ENCODE measurements at regions not wholly inside any gene's neighbourhood (a gene's known extent, or its start where the extent isn't known, plus 50 kb on each side); places are given as distances from the start of the nearest gene placed in this dataset.

- Histone ChIP-seq H3K36me3 (ENCODE audit: control insufficient read depth in 2 of 2, extremely low read depth in 1 of 2, insufficient read depth in 2 of 2, low read length in 2 of 2) (no peaks in the 10 kb centered on the region), H2AFZ (ENCODE audit: low read depth, low read length) (no peak overlapping the region), H3K79me2 (ENCODE audit: control insufficient read depth, insufficient read depth, low read length) (no peaks in the 10 kb centered on the region), H3K4me3 (replicated peaks in 1 of 3; ENCODE audit: insufficient read depth in 1 of 3, low read depth in 1 of 3, low read length in 3 of 3) (no peak overlapping the region), H3K4me1 (ENCODE audit: control insufficient read depth, extremely low read depth, insufficient read depth, low read length) (no peaks in the 10 kb centered on the region), H3K27me3 (ENCODE audit: control insufficient read depth in 2 of 2, insufficient read depth in 2 of 2, low read length in 2 of 2) (no peaks in the 10 kb centered on the region), H3K9me1 (replicated peaks; ENCODE audit: control insufficient read depth, extremely low read depth, insufficient read depth, low read length) (no peaks in the 10 kb centered on the region), H3K27ac (ENCODE audit: insufficient read depth, low read depth, low read length) (no peak overlapping the region), H3K9me3 (replicated peaks; ENCODE audit: control insufficient read depth, insufficient read depth, low read length) (no peaks in the 10 kb centered on the region), H4K20me1 (replicated peaks; ENCODE audit: control insufficient read depth, extremely low read depth, insufficient read depth, low read length) (no peaks in the 10 kb centered on the region), H3K4me2 (ENCODE audit: insufficient read depth, low read length) (no peak overlapping the region), H3K9ac (replicated peaks; ENCODE audit: extremely low read depth, insufficient read depth, low read length) (no peak overlapping the region)
- CTCF ChIA-PET: no interaction called here
- no peak for TF ChIP-seq GATA2 (IDR thresholded peaks at IDR 0.05; ENCODE audit: insufficient read depth, insufficient read length, low read depth, low read length)
- BruUV-seq (replicated peaks): no TSS peak
- FAIRE-seq (no peak), DNase-seq (ENCODE audit: low read depth, low spot score) (no peak)
- intact Hi-C loops (cut with micrococcal nuclease): no loop called here
- POLR2A ChIA-PET: no interaction called here
- dilution Hi-C loops (cut with MboI; ENCODE audit: extremely low pct_ligation_motif_present, low sequenced_read_pairs): no loop called here
Measured at GRCh38 chr20:12072221-12072953, 154.7 kb downstream of the BTBD3 start.

GRCh38 chr20:12072954-12073264 lies 155.2 kb downstream of the BTBD3 start:
- Histone ChIP-seq H3K9me3 (replicated peaks; ENCODE audit: control insufficient read depth, insufficient read depth, low read length) (no peaks in the 10 kb centered on the region), H3K9ac (replicated peaks; ENCODE audit: extremely low read depth, insufficient read depth, low read length) (no peak overlapping the region), H4K20me1 (replicated peaks; ENCODE audit: control insufficient read depth, extremely low read depth, insufficient read depth, low read length) (no peaks in the 10 kb centered on the region), H3K4me2 (ENCODE audit: insufficient read depth, low read length) (no peak overlapping the region), H3K27me3 (ENCODE audit: control insufficient read depth in 2 of 2, insufficient read depth in 2 of 2, low read length in 2 of 2) (no peaks in the 10 kb centered on the region), H3K36me3 (ENCODE audit: control insufficient read depth in 2 of 2, extremely low read depth in 1 of 2, insufficient read depth in 2 of 2, low read length in 2 of 2) (no peaks in the 10 kb centered on the region), H2AFZ (ENCODE audit: low read depth, low read length) (no peak overlapping the region), H3K4me1 (ENCODE audit: control insufficient read depth, extremely low read depth, insufficient read depth, low read length) (no peaks in the 10 kb centered on the region), H3K79me2 (ENCODE audit: control insufficient read depth, insufficient read depth, low read length) (no peaks in the 10 kb centered on the region), H3K9me1 (replicated peaks; ENCODE audit: control insufficient read depth, extremely low read depth, insufficient read depth, low read length) (no peaks in the 10 kb centered on the region), H3K4me3 (replicated peaks in 1 of 3; ENCODE audit: insufficient read depth in 1 of 3, low read depth in 1 of 3, low read length in 3 of 3) (no peak overlapping the region), H3K27ac (ENCODE audit: insufficient read depth, low read depth, low read length) (no peak overlapping the region)
- DNase-seq (ENCODE audit: low read depth, low spot score): no peak
- ChIA-PET CTCF (no interaction called here), POLR2A (no interaction called here)
- TF ChIP-seq POLR2AphosphoS5 (IDR thresholded peaks at IDR 0.05; ENCODE audit: insufficient read depth, low read depth, low read length): no peak
- TF ChIP-seq GATA2 (IDR thresholded peaks at IDR 0.05; ENCODE audit: insufficient read depth, insufficient read length, low read depth, low read length): no peak
- TF ChIP-seq JUN (IDR thresholded peaks at IDR 0.05; ENCODE audit: borderline replicate concordance, insufficient read depth, insufficient read length, low read depth): no peak
- no peak for TF ChIP-seq MAX (IDR thresholded peaks at IDR 0.05; ENCODE audit: insufficient read depth, insufficient read length)
- no peak for TF ChIP-seq FOS (IDR thresholded peaks at IDR 0.05; ENCODE audit: borderline replicate concordance, insufficient read depth, low read length)
- TF ChIP-seq MYC (IDR thresholded peaks at IDR 0.05; ENCODE audit: low read depth, low read length): no peak
- TF ChIP-seq, protein P1, sequence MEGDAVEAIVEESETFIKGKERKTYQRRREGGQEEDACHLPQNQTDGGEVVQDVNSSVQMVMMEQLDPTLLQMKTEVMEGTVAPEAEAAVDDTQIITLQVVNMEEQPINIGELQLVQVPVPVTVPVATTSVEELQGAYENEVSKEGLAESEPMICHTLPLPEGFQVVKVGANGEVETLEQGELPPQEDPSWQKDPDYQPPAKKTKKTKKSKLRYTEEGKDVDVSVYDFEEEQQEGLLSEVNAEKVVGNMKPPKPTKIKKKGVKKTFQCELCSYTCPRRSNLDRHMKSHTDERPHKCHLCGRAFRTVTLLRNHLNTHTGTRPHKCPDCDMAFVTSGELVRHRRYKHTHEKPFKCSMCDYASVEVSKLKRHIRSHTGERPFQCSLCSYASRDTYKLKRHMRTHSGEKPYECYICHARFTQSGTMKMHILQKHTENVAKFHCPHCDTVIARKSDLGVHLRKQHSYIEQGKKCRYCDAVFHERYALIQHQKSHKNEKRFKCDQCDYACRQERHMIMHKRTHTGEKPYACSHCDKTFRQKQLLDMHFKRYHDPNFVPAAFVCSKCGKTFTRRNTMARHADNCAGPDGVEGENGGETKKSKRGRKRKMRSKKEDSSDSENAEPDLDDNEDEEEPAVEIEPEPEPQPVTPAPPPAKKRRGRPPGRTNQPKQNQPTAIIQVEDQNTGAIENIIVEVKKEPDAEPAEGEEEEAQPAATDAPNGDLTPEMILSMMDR (IDR thresholded peaks at IDR 0.05; ENCODE audit: extremely low read depth in 1 of 2, insufficient read depth in 1 of 2, low read depth in 1 of 2, low read length in 2 of 2): no peak
- TF ChIP-seq POLR2A (IDR thresholded peaks at IDR 0.05; ENCODE audit: low read depth, low read length): no peak
- no peak for TF ChIP-seq EZH2 (IDR thresholded peaks at IDR 0.05; ENCODE audit: borderline replicate concordance, low read depth, low read length, severe bottlenecking)
- intact Hi-C loops (cut with micrococcal nuclease): no loop called here
- no TSS peak for BruUV-seq (replicated peaks)
- dilution Hi-C loops (cut with MboI; ENCODE audit: extremely low pct_ligation_motif_present, low sequenced_read_pairs): no loop called here
- no peak for FAIRE-seq
